Liver (tissue), 3 donors: ENCODE measurements at regions not wholly inside any gene's neighbourhood (a gene's known extent, or its start where the extent isn't known, plus 50 kb on each side); places are given as distances from the start of the nearest gene placed in this dataset.

Experiments
- JUND ChIP-seq, 2 donors: IDR thresholded peaks; 2 replicates each; pipeline ENCODE4 v1.6.1; 2016; ENCODE audit warnings: antibody characterized with exemption in 2 of 2
- RAD21 ChIP-seq, 2 donors: IDR thresholded peaks; 2 replicates each; pipeline ENCODE4 v1.6.1; 2016; ENCODE audit warnings: antibody characterized with exemption in 2 of 2, mild to moderate bottlenecking in 2 of 2
- SP1 ChIP-seq: IDR thresholded peaks from 2 replicates; pipeline ENCODE4 v1.6.1; 2018; ENCODE audit warnings: antibody characterized with exemption, mild to moderate bottlenecking
- TF ChIP-seq, protein P1 (sequence below): fragments of 150-350 bp; IDR thresholded peaks from 2 replicates; pipeline ENCODE4 v1.5.1; 2017; ENCODE audit warnings: improper control_type of control experiment, low read depth, low read length; ENCODE audit not compliant: missing input control
- TF ChIP-seq, protein P2 (sequence below): IDR thresholded peaks from 2 replicates; pipeline ENCODE4 v1.6.1; 2016; ENCODE audit warnings: antibody characterized with exemption, mild to moderate bottlenecking
- TF ChIP-seq, protein P3 (sequence below): IDR thresholded peaks from 2 replicates; pipeline ENCODE4 v1.6.1; 2016; ENCODE audit warnings: antibody characterized with exemption
- donor health status: healthy.
- donor health status: healthy.

DNA sequence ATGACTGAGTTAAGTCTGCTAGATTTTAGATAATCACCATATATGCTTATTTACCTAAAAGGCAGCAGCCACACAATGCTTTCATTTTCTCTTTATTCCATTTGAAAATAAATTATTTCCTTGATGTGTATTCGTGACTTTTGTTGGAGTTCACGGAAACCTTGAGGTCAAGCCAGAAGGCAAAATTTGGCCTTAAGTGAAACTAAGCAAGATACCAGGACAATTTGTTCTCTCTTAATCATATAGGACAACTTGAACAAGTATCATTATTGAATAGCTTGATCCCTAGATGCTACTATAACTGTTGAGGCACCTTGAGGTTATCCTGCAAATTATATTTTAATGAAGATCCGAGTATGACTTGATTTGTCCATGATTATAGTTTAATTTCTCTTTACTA is 429.2 kb upstream of the DACH1 start:
- TF ChIP-seq RAD21 (IDR thresholded peaks at IDR 0.05) (no peak), JUND (IDR thresholded peaks at IDR 0.05) (no peak), SP1 (no peak)
- TF ChIP-seq, protein P1, sequence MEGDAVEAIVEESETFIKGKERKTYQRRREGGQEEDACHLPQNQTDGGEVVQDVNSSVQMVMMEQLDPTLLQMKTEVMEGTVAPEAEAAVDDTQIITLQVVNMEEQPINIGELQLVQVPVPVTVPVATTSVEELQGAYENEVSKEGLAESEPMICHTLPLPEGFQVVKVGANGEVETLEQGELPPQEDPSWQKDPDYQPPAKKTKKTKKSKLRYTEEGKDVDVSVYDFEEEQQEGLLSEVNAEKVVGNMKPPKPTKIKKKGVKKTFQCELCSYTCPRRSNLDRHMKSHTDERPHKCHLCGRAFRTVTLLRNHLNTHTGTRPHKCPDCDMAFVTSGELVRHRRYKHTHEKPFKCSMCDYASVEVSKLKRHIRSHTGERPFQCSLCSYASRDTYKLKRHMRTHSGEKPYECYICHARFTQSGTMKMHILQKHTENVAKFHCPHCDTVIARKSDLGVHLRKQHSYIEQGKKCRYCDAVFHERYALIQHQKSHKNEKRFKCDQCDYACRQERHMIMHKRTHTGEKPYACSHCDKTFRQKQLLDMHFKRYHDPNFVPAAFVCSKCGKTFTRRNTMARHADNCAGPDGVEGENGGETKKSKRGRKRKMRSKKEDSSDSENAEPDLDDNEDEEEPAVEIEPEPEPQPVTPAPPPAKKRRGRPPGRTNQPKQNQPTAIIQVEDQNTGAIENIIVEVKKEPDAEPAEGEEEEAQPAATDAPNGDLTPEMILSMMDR, result no peak
- TF ChIP-seq, protein P2, sequence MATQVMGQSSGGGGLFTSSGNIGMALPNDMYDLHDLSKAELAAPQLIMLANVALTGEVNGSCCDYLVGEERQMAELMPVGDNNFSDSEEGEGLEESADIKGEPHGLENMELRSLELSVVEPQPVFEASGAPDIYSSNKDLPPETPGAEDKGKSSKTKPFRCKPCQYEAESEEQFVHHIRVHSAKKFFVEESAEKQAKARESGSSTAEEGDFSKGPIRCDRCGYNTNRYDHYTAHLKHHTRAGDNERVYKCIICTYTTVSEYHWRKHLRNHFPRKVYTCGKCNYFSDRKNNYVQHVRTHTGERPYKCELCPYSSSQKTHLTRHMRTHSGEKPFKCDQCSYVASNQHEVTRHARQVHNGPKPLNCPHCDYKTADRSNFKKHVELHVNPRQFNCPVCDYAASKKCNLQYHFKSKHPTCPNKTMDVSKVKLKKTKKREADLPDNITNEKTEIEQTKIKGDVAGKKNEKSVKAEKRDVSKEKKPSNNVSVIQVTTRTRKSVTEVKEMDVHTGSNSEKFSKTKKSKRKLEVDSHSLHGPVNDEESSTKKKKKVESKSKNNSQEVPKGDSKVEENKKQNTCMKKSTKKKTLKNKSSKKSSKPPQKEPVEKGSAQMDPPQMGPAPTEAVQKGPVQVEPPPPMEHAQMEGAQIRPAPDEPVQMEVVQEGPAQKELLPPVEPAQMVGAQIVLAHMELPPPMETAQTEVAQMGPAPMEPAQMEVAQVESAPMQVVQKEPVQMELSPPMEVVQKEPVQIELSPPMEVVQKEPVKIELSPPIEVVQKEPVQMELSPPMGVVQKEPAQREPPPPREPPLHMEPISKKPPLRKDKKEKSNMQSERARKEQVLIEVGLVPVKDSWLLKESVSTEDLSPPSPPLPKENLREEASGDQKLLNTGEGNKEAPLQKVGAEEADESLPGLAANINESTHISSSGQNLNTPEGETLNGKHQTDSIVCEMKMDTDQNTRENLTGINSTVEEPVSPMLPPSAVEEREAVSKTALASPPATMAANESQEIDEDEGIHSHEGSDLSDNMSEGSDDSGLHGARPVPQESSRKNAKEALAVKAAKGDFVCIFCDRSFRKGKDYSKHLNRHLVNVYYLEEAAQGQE, result no peak
- TF ChIP-seq, protein P3, sequence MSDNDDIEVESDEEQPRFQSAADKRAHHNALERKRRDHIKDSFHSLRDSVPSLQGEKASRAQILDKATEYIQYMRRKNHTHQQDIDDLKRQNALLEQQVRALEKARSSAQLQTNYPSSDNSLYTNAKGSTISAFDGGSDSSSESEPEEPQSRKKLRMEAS, result no peak
